ENCODE measurements at regions not wholly inside any gene's neighbourhood (a gene's known extent, or its start where the extent isn't known, plus 50 kb on each side); places are given as distances from the start of the nearest gene placed in this dataset.

- TF ChIP-seq CTCF (IDR thresholded peaks at IDR 0.05) (no peak), POLR2AphosphoS5 (IDR thresholded peaks at IDR 0.05) (no peak)
These were observed 97.6 kb downstream of the BOD1 start for GRCh38 chr5:173518856-173519255.
